SHP77 (cell line): ENCODE measurements at regions not wholly inside any gene's neighbourhood (a gene's known extent, or its start where the extent isn't known, plus 50 kb on each side); places are given as distances from the start of the nearest gene placed in this dataset.
"Not testable (repeated sequence)": the region's sequence is repeated elsewhere in the genome, so short reads cannot be mapped to it uniquely, and the experiment has no call there.

Experiments
- DNase-seq, 2 experiments: peaks; one replicate each; lab custom pipeline; 2025; lab: John Stamatoyannopoulos, UW

GRCh38 chrX:122047261-122047660, 999.9 kb downstream of the GLUD2 start:
- no peak for DNase-seq

- DNase-seq: no peak
These were observed 1008.0 kb downstream of the GLUD2 start for GRCh38 chrX:122055460-122055859.

GRCh38 chrX:122055979-122056715, 1008.7 kb downstream of the GLUD2 start:
- no peak for DNase-seq

- DNase-seq: no peak
These were observed 1028.8 kb downstream of the GLUD2 start for GRCh38 chrX:122076241-122076640.

GRCh38 chrX:122078079-122078478, 1030.7 kb downstream of the GLUD2 start:
- no peak for DNase-seq

- no peak for DNase-seq
These were observed 1039.9 kb downstream of the GLUD2 start for GRCh38 chrX:122087341-122087740.

- DNase-seq: no peak
These were observed 1044.2 kb downstream of the GLUD2 start for GRCh38 chrX:122091571-122091970.

GRCh38 chrX:122092360-122092759, 1045.0 kb downstream of the GLUD2 start:
- DNase-seq: no peak

- no peak for DNase-seq
These were observed 1045.6 kb downstream of the GLUD2 start for GRCh38 chrX:122092978-122093377.

- DNase-seq: no peak
These were observed 1047.2 kb downstream of the GLUD2 start for GRCh38 chrX:122094611-122095010.

- DNase-seq: no peak
These were observed 1066.0 kb downstream of the GLUD2 start for GRCh38 chrX:122113376-122113775.

GRCh38 chrX:122113896-122114295, 1066.5 kb downstream of the GLUD2 start:
- no peak for DNase-seq

- no peak for DNase-seq
These were observed 1068.2 kb downstream of the GLUD2 start for GRCh38 chrX:122115604-122116003.

GRCh38 chrX:122119361-122119760, 1064.7 kb upstream of the GRIA3 start:
- peak in 1 of 2 experiments; percentile 4 for DNase-seq

- no peak for DNase-seq
These were observed 1061.8 kb upstream of the GRIA3 start for GRCh38 chrX:122122274-122122673.

GRCh38 chrX:122133478-122133877, 1050.6 kb upstream of the GRIA3 start:
- DNase-seq: no peak

- no peak for DNase-seq
These were observed 1049.8 kb upstream of the GRIA3 start for GRCh38 chrX:122134291-122134690.

GRCh38 chrX:122135070-122135469, 1049.0 kb upstream of the GRIA3 start:
- DNase-seq: no peak

- DNase-seq: not testable (repeated sequence)
These were observed 1043.9 kb upstream of the GRIA3 start for GRCh38 chrX:122140219-122140618.

- DNase-seq: no peak
These were observed 1030.1 kb upstream of the GRIA3 start for GRCh38 chrX:122154019-122154418.

GRCh38 chrX:122168241-122168640, 1015.8 kb upstream of the GRIA3 start:
- DNase-seq: no peak

GRCh38 chrX:122184791-122185190, 999.3 kb upstream of the GRIA3 start:
- DNase-seq: no peak

- no peak for DNase-seq
These were observed 996.9 kb upstream of the GRIA3 start for GRCh38 chrX:122187069-122187713.

GRCh38 chrX:122188751-122189150, 995.3 kb upstream of the GRIA3 start:
- DNase-seq: no peak
